HL-60 (cell line): ENCODE measurements at regions not wholly inside any gene's neighbourhood (a gene's known extent, or its start where the extent isn't known, plus 50 kb on each side); places are given as distances from the start of the nearest gene placed in this dataset.
"Not testable (repeated sequence)": the region's sequence is repeated elsewhere in the genome, so short reads cannot be mapped to it uniquely, and the experiment has no call there.

Source experiments
- DNase-seq, 2 experiments: peaks; one replicate each; pipeline ENCODE4 v3.0.0-alpha.2; 2010 to 2020; ENCODE audit warnings: low read depth in 1 of 2, low spot score in 1 of 2
- H3K27ac ChIP-seq: fragments of 250-450 bp; sonication (Bioruptor Pico); replicated peaks from 2 replicates; pipeline ENCODE4 v1.5.1; 2020; ENCODE audit warnings: mild to moderate bottlenecking, moderate library complexity
- H3K27me3 ChIP-seq: fragments of 250-450 bp; sonication (Bioruptor Pico); 2 replicates; pipeline ENCODE4 v1.5.1; 2021; ENCODE audit warnings: mild to moderate bottlenecking, moderate library complexity; ENCODE audit not compliant: insufficient read depth, poor library complexity, severe bottlenecking
- H3K4me3 ChIP-seq: replicated peaks from 2 replicates; pipeline ENCODE4 v1.5.1; 2011; ENCODE audit warnings: mild to moderate bottlenecking, control low read depth, low read length; ENCODE audit not compliant: insufficient read depth
- GABPA ChIP-seq: IDR thresholded peaks from 2 replicates; pipeline ENCODE4 v1.6.1; 2012; ENCODE audit warnings: low read depth
- POLR2AphosphoS5 ChIP-seq: IDR thresholded peaks from 2 replicates; pipeline ENCODE4 v1.6.1; 2012; ENCODE audit warnings: low read depth
- REST ChIP-seq: IDR thresholded peaks from 2 replicates; pipeline ENCODE4 v1.6.1; 2012; ENCODE audit warnings: low read depth; ENCODE audit not compliant: insufficient replicate concordance
- SPI1 ChIP-seq: IDR thresholded peaks from 2 replicates; pipeline ENCODE4 v1.6.1; 2012; ENCODE audit warnings: low read depth, mild to moderate bottlenecking, borderline replicate concordance
- TF ChIP-seq, protein P1 (sequence below): IDR thresholded peaks from one replicate; pipeline ENCODE4 v1.5.1; 2011; ENCODE audit warnings: low read length, control low read depth, inconsistent platforms; ENCODE audit not compliant: insufficient read depth

GRCh38 chr1:191438979-191439378 lies 719.3 kb upstream of the RGS18 start:
- Histone ChIP-seq H3K27me3 (no peaks in the 10 kb centered on the region), H3K4me3 (no peak overlapping the region), H3K27ac (no peak overlapping the region)
- no peak for TF ChIP-seq REST
- no peak for TF ChIP-seq SPI1
- no peak for TF ChIP-seq GABPA
- TF ChIP-seq, protein P1, sequence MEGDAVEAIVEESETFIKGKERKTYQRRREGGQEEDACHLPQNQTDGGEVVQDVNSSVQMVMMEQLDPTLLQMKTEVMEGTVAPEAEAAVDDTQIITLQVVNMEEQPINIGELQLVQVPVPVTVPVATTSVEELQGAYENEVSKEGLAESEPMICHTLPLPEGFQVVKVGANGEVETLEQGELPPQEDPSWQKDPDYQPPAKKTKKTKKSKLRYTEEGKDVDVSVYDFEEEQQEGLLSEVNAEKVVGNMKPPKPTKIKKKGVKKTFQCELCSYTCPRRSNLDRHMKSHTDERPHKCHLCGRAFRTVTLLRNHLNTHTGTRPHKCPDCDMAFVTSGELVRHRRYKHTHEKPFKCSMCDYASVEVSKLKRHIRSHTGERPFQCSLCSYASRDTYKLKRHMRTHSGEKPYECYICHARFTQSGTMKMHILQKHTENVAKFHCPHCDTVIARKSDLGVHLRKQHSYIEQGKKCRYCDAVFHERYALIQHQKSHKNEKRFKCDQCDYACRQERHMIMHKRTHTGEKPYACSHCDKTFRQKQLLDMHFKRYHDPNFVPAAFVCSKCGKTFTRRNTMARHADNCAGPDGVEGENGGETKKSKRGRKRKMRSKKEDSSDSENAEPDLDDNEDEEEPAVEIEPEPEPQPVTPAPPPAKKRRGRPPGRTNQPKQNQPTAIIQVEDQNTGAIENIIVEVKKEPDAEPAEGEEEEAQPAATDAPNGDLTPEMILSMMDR, result no peak
- no peak for TF ChIP-seq POLR2AphosphoS5
- DNase-seq, result no peak

- H3K27me3 ChIP-seq, H3K27ac ChIP-seq, H3K4me3 ChIP-seq, DNase-seq: not testable (repeated sequence)
Measured at GRCh38 chr1:191448279-191448678, 710.0 kb upstream of the RGS18 start.

DNA sequence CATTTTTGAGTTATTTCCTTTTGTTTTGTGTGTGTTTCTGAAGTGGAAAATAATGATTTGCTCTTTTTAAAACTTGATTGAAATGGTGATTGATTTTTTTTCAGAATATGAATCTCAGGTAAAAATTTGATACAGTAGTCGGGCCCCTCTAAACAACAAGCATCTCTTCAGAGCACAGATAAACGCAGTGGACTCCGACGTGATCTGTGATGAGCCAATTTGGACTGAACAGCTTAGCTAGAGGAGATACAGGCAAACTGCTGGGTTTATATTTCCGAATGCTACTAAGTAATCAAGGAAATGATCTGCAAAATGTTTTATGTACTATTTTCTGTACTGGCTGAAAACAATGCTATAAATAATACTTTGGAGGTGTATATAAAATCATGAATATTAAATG lies 705.7 kb upstream of the RGS18 start:
- H3K4me3 ChIP-seq, result no peak overlapping the region
- no peak for TF ChIP-seq SPI1
- no peak for TF ChIP-seq POLR2AphosphoS5
- TF ChIP-seq GABPA, result no peak
- TF ChIP-seq, protein P1, result no peak
- no peak for TF ChIP-seq REST
- H3K27ac ChIP-seq, result no peak overlapping the region
- no peak for DNase-seq
- H3K27me3 ChIP-seq, result no peaks in the 10 kb centered on the region

GRCh38 chr1:191453487-191453886 lies 704.8 kb upstream of the RGS18 start:
- Histone ChIP-seq H3K27me3 (no peaks in the 10 kb centered on the region), H3K4me3 (no peak overlapping the region), H3K27ac (no peak overlapping the region)
- DNase-seq, result no peak
- TF ChIP-seq GABPA, result no peak
- no peak for TF ChIP-seq POLR2AphosphoS5
- TF ChIP-seq REST, result no peak
- TF ChIP-seq, protein P1, result no peak
- no peak for TF ChIP-seq SPI1
